HUDEP-2 (cell line): ENCODE measurements at regions not wholly inside any gene's neighbourhood (a gene's known extent, or its start where the extent isn't known, plus 50 kb on each side); places are given as distances from the start of the nearest gene placed in this dataset.

Source experiments
- DNase-seq, 76 experiments: peaks; one replicate each; lab custom pipeline; 2025; ENCODE audit not compliant: unreplicated experiment in 76 of 76; lab: John Stamatoyannopoulos, UW

- no peak for DNase-seq
Observed at GRCh38 chr18:42258301-42258965, 303.4 kb downstream of the PIK3C3 start.

- no peak for DNase-seq
Observed at GRCh38 chr18:42261731-42262130, 306.7 kb downstream of the PIK3C3 start.

- DNase-seq = no peak
Observed at GRCh38 chr18:42264497-42264896, 309.5 kb downstream of the PIK3C3 start.

GRCh38 chr18:42268186-42268725 is 313.2 kb downstream of the PIK3C3 start:
- no peak for DNase-seq

DNA sequence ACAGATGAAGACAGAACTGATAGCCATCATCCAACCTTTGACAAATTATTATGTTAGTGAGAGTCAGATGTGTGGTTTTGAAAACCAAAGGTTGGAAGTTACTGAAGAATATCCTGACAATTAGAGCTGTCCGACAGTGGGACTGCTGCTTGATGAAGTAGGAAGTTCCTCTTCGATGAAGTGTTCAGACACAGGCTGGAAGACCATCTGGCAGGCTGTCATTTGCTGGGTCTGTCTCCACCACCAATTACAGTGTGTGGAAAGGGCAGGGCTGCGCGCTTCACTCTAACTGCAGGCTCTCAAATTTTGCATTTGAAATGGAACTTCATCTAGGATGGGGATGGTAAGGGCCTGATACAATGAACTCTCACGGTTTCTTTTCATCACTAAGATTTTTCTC is 313.8 kb downstream of the PIK3C3 start:
- DNase-seq = no peak

DNA sequence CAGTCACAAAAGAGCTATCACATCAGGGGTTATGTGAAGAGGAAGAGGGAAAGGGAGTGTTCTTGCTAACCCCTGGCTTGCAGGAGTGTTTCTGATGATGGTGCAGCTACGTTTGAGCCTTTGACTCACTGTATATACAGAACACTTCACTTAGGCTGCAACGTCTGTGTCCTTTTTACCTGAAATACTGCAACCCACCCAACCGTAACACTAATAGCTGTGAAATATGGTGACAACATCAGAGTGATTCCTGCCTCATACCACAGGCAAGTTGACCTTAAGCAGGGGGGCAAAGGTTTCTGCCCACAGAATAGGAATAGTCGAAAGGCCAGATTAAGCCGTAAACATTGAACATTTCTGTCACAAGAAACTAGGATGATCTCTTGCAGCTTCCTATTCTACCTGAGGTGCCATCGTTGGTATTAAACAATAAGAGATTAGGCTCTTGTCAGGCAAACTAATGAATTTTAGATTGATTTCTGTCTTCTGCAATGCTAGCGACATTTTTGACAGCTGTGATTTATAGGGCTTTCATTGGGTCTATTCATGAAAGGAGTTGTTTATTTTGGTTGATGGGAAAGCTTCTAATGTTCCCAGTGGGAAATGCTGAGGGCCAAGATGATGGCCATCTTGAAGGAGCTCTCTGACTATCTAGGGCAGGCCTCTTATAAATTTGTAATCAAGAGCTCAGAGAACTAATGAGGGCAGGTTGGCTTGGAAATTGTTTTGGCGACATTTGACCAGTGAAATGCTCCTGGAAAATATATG is 316.8 kb downstream of the PIK3C3 start:
- no peak for DNase-seq

GRCh38 chr18:42274488-42275137 is 319.6 kb downstream of the PIK3C3 start:
- peak in 7 of 76 experiments; percentile 4 to 18 (median 7) for DNase-seq

DNA sequence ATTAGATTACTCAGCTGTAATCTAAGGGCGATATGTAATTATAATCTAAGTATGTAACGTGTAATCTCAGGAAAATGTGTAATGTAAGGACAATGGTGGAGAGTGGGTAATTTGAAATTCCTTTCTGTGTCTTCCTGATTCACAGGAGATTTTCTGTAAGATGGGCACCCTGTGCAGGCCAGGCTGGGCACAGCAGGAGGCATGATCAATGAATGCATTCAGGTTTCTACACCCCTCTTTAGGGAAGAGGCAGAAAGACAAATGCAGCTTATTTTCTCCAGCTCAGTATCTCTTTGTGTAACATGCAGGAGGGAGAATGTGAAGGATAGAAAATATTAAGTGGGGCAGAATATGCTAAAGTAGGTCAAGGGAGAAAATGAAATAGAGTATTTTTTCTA is 320.1 kb downstream of the PIK3C3 start:
- DNase-seq = no peak

- DNase-seq = no peak
Observed at GRCh38 chr18:42275949-42276730, 321.1 kb downstream of the PIK3C3 start.

DNA sequence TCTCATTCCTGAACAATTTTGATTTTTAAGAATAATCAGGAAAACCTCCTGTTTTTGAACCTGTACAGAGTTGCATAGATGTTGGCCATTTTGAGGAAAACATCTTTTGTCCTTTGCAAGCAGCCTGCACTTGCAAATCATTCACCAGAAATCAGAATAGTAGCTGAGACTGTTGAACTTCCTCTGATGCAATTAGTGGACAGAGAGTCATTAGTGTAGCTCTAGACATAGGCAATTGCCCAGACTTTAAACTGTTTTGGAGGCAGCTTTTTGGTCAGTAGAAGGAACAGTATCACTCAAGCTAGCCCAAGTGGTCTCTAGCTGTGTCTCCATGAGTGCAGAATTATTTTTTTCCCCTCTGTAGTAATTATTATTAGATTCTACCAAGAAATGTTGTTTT is 326.1 kb downstream of the PIK3C3 start:
- no peak for DNase-seq

DNA sequence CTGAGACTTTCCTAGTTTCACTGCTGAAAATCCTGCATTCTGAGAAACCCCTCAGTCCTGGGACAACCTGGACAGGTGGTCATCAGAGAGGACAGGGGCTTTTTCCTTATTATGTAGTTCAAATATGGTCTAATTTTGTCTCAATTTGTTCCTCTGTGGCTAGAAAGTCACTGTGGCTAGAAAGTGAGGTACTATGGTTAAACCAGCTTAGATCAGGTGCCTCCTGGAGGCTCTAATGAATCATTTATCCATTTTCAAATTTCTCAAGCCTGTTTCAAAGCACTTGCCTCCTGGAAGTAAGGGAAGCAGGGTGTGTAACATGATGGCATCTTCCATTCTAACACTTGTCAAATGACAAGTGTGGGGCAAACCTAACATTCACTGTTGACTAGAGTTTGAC is 326.8 kb downstream of the PIK3C3 start:
- DNase-seq = no peak

- no peak for DNase-seq
Observed at GRCh38 chr18:42287047-42287446, 332.0 kb downstream of the PIK3C3 start.

DNA sequence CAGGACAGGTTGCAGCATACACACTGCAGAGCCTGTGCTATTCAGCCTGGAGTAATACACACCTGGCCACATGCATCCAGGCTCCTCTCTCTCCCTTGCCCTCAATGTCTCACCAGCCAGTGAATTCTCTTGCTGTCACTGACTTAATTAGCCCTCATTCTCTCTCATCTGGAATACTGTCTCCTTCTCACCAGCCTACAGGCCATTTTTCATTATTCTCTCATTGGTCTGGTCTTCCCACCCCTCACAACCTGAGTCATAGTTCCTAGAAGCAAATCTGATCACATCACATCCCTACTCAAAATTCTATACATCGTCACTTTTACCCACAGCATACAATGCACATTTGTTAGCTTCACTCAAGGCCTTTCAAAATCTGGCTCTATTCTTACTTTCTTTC is 333.1 kb downstream of the PIK3C3 start:
- no peak for DNase-seq

GRCh38 chr18:42289526-42289925 is 334.5 kb downstream of the PIK3C3 start:
- no peak for DNase-seq

GRCh38 chr18:42290318-42291307 is 335.6 kb downstream of the PIK3C3 start:
- no peak for DNase-seq

GRCh38 chr18:42292654-42293053 is 337.6 kb downstream of the PIK3C3 start:
- DNase-seq = no peak

DNA sequence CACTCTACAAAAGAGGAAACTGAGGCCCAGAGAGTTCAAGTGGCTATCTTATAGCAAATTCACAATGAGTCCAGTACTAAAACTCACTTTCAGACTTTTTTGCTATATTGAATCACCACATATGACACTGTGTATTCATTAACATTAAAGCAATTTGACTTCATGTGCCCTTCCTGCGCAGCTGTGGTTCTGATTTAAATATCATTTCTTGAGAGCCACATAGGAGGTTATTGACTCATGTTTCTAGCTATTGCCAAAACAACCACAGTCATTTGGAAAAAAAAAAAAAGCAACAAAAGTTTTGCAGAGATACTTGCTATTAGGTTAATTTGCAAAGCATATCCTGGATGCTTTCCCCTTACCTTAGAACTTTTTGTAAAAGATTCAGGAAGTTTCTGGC is 341.2 kb downstream of the PIK3C3 start:
- DNase-seq = no peak

- DNase-seq = no peak
Observed at GRCh38 chr18:42296723-42297122, 341.7 kb downstream of the PIK3C3 start.
